Dermis blood vessel endothelial cell (primary cell): ENCODE measurements at regions not wholly inside any gene's neighbourhood (a gene's known extent, or its start where the extent isn't known, plus 50 kb on each side); places are given as distances from the start of the nearest gene placed in this dataset.

Experiments used
- DNase-seq: peaks from one replicate; pipeline ENCODE4 v3.0.0; 2010

DNA sequence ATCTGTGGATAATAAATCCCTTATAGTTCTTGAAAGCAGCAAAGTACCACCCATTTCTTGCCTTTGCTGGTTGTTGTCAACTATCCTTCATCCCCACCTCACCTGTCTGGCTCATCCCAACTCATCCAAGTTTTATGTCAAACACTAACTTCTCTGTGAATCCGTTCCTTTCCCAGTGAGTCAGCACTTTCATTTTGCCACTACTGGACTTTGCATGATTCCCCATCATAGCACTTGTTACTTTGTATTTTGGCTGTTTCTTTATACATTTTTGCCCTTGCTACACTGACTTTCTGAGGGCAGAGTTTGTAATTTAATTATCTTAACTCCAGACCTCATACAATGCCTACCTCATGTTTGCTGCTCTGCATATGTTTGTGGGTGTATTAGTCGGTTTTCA is 90.8 kb upstream of the RORA start:
- DNase-seq = no peak

GRCh38 chr15:61318802-61319525 is 89.9 kb upstream of the RORA start:
- no peak for DNase-seq

DNA sequence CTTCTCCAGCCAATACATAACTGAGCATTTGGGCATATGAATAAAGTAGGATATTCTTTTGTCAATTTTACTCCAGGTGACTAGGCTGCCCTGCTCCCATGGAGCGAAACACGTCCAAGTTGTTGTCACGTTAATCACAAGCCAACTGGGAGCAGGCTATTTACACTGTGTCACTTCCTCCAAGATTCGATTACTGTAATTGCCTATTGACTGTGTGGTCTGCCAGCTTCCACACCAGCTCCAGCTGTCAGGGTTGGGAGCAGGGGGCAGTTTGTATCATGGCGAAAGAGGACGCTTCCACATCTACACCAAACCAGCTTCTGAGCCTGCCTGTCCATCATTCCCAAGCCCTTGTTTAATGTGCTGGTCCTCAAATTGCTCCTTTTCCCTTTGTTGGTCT is 89.2 kb upstream of the RORA start:
- no peak for DNase-seq

DNA sequence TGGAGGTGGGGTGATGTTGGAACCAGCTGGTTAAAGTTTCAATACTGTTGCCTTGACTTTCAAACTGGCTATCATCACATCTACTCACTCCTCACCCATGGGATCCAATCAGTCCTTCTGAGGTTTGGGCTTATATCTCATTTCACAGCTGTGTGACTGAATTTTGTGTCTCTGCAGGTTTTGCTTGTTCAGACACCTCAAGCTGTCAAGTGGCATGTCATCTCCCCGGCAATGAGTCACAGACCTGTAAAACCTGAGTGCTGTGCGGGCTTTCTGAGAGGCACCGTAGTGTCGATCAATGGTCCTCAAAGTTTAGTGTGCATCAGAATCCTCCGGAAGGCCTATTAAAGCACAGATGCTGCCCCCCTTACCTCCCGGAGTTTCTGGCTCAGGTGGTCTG is 86.4 kb upstream of the RORA start:
- DNase-seq = no peak

DNA sequence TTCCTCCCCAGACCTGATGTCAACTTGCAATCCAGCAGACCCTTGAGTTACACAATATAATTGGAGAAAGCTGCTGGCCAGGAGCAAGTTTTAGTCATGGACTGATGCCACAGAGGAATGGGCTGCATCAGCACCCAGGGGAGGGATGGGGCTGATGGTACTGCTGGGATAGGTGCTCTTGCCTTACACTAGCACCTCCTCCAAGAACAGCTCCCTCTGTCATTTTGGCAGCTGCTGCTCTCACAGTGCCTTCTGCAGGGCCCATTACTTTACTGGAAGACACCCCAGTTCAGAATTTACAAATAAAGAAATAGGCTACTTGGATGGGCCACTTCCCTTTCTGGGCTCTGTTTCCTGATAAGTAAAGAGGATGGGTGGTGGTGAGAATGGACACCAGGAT is 85.3 kb upstream of the RORA start:
- no peak for DNase-seq

- no peak for DNase-seq
Measured at GRCh38 chr15:61309617-61310016, 80.5 kb upstream of the RORA start.

GRCh38 chr15:61309031-61309511 is 80.0 kb upstream of the RORA start:
- no peak for DNase-seq

DNA sequence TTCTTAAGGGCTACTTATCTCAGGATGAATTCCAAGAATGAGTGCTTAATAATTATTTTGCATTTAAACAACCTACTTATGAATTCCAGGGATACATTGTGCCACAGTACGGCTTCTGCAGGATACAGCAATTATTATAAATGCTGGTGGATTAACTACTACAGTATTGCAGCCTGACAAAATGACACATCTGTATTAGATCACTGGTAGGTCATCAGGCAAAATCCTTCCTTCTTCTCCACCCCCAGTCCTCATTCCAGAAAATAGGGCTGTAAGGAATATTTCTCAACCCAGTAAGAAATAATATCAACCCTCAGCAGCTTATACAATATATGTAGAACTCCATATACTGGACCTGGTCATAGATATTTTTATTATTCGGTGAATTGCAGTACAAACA is 79.3 kb upstream of the RORA start:
- DNase-seq = no peak

DNA sequence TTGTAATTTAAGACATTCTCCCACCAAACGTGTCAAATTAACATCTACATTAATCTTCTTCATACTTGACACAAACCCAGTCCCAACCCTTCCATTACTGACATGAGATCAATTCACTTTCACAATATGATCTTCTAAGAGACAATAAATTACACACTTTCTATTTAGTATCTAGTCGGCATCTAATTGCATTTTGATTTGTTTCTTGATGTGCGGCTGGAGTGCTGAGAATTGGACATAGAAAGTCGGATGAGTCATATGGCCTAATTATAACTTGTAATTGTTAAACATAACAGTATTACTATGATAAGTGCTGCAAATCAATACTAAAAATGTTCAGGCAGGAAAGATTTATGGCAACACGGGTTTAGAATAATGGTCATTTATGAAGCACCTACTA is 78.4 kb upstream of the RORA start:
- DNase-seq = no peak

GRCh38 chr15:61301701-61302100 is 72.6 kb upstream of the RORA start:
- DNase-seq = no peak

DNA sequence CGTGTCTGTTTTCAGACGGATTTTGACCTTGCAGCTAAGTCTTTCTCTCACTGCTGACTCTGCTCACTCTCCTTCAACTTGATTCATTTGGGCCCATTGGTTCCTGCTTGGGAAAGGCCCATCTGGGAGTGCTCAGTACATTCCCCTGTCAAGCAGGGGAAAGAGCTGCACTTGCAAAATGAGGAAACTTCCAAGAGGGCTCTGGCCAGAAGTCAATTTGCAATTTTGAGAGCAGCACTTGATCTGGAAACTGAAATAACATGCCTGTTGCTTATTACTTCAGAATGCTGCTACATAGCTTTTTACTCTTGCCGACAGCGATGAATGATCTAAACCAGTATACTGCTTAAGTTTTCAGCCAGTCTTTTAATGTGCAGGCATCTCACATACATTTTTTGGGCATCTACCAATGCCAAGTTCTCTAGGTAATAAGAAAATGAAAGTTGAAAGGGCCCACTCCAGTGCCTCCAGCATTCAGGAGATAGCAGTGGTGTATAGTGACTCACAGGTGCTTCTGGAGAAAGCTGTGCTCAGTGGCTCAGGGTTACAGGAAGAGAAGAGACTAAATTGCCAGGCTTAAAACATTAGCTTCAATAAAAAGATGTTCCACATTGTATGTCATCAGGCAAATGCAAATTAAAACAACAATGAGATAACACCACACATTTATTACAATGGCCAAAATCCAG is 70.1 kb upstream of the RORA start:
- no peak for DNase-seq

DNA sequence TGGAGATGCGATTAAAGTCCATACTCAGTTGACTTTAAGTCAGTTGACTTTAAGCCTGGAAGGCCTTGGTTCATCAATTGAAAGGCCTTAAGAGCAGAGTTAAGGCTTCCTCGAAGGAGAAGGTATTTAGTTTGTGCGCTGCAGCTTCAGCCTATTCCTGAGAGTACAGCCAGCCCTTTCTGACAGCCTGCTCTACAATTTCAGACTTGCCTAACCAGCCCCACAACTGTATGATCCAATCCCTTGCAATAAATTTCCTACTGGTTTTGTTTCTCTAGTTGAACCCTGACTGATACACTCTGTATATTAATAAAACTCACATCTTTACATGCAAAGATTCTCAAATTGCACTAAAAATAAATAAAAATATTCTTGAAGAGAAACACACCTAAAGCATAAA is 66.1 kb upstream of the RORA start:
- no peak for DNase-seq

- no peak for DNase-seq
Measured at GRCh38 chr15:61282661-61283060, 53.6 kb upstream of the RORA start.

DNA sequence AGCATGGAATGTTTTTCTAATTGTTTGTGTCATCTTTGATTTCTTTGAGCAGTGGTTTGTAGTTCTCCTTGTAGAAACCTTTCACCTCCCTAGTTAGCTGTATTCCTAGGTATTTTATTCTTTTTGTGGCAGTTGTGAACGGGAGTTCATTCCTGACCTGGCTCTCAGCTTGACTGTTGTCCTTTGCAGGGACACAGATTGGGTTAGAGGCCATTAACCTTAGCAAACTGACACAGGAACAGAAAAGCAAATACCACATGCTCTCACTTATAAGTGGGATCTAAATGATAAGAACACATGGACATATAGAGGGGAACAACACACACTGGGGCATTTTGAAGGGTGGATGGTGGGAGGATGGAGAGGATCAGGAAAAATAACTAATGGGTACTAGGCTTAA is 52.2 kb upstream of the RORA start:
- no peak for DNase-seq
